MM.1S (cell line): ENCODE measurements at regions not wholly inside any gene's neighbourhood (a gene's known extent, or its start where the extent isn't known, plus 50 kb on each side); places are given as distances from the start of the nearest gene placed in this dataset.

Experiments
- EZH2 ChIP-seq: fragments of 300-600 bp; sonication (generic); optimal IDR thresholded peaks from 2 replicates; pipeline ENCODE3; 2017; ENCODE audit warnings: low read depth, mild to moderate bottlenecking, antibody characterized with exemption, low read length, mixed read lengths
- TF ChIP-seq, protein P1 (sequence below): fragments of 300-600 bp; sonication (generic); IDR thresholded peaks from 2 replicates; pipeline ENCODE4 v1.5.1; 2016; ENCODE audit warnings: antibody characterized with exemption, low read length, mixed read lengths

DNA sequence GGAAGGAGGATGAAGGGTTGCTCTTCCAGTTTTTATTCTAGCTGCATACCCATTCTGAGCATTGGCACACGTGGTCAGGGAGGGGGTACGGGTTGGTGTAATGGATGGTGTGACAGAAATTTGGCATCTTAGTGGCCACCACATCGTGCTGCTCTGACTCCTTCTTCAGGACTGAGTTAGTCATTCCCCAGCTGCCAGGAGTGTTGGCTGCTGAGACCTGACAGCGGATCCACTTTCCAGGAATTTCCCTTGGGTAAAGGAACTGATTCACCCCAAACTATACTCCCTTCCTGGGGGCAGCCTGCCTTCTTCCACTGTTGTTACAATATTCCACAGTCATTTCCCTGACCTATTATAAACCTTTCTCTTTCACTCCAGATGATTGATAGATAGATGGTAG, 595.5 kb upstream of the KLHL1 start:
- TF ChIP-seq, protein P1, sequence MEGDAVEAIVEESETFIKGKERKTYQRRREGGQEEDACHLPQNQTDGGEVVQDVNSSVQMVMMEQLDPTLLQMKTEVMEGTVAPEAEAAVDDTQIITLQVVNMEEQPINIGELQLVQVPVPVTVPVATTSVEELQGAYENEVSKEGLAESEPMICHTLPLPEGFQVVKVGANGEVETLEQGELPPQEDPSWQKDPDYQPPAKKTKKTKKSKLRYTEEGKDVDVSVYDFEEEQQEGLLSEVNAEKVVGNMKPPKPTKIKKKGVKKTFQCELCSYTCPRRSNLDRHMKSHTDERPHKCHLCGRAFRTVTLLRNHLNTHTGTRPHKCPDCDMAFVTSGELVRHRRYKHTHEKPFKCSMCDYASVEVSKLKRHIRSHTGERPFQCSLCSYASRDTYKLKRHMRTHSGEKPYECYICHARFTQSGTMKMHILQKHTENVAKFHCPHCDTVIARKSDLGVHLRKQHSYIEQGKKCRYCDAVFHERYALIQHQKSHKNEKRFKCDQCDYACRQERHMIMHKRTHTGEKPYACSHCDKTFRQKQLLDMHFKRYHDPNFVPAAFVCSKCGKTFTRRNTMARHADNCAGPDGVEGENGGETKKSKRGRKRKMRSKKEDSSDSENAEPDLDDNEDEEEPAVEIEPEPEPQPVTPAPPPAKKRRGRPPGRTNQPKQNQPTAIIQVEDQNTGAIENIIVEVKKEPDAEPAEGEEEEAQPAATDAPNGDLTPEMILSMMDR: no peak
- no peak for TF ChIP-seq EZH2
